COLO829 (cell line): ENCODE measurements at regions not wholly inside any gene's neighbourhood (a gene's known extent, or its start where the extent isn't known, plus 50 kb on each side); places are given as distances from the start of the nearest gene placed in this dataset.
"Not testable (repeated sequence)": the region's sequence is repeated elsewhere in the genome, so short reads cannot be mapped to it uniquely, and the experiment has no call there.

Source experiments
- DNase-seq: peaks from one replicate; pipeline ENCODE4 v3.0.0; 2012; ENCODE audit warnings: low spot score

DNA sequence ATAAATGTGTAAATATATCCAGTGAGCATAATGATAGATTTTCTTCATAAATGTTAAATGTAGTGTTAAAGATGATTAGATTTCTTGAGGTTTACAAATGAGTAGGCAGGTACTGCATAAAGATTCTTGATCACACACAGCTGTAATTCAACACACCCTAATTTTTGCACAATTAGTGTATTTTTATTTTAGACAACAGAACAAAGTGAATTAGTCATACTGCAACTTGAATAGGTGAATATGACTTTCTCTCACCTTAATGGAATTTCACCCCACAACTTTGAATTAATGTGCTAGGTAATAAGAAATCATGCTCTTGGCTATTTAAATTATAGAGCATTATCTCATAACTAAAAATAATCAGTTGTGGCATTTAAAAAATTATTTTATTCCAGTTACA is 795.7 kb upstream of the ACO1 start:
- no peak for DNase-seq

GRCh38 chr9:31590091-31590490 is 794.4 kb upstream of the ACO1 start:
- DNase-seq, result no peak

- not testable (repeated sequence) for DNase-seq
Observed at GRCh38 chr9:31597086-31597485, 787.4 kb upstream of the ACO1 start.

- peak; percentile 37 for DNase-seq
Observed at GRCh38 chr9:31597977-31598376, 786.5 kb upstream of the ACO1 start.

- DNase-seq, result no peak
Observed at GRCh38 chr9:31601666-31602065, 782.8 kb upstream of the ACO1 start.

GRCh38 chr9:31604531-31604930 is 779.9 kb upstream of the ACO1 start:
- no peak for DNase-seq

GRCh38 chr9:31605164-31605563 is 779.3 kb upstream of the ACO1 start:
- no peak for DNase-seq

DNA sequence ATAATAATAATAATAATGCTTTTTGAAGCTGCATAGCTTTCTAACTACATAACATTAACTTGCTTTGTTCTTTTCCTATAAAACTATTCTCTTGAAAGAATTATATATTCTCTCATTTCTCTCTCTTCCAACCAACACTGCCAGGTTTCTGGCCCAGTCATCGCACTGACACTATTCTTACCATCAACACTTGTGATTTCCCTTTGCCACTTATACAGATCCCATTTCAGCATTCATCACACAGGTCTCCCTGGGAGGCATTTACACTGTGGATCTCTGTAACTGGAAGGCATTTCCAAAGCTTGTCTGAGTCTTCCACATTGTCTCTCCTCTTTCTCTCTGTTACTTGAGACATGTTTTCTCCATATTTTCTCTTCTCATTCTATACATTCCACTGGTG is 777.8 kb upstream of the ACO1 start:
- DNase-seq, result no peak

GRCh38 chr9:31608416-31608815 is 776.0 kb upstream of the ACO1 start:
- no peak for DNase-seq

GRCh38 chr9:31608881-31609280 is 775.6 kb upstream of the ACO1 start:
- DNase-seq, result no peak

- DNase-seq, result no peak
Observed at GRCh38 chr9:31612336-31613030, 772.0 kb upstream of the ACO1 start.

DNA sequence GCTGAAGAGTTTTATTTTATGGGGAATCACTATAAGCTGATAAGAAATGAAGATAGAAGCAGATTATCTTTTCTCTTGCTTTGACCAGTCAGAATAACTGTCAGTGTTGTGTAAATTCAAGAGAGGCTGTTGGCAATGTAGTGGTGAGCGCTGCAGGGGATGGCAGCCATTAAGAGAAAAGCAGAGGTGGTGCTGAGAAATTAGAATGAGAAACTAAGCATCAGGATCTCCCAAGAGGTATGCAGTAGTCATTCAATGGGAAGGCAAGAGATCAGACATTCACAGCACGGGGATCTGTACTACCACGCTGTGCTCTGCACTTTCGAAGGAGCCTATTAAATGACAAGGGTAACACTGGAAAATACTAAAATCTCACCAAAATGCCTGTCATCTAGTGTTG is 768.5 kb upstream of the ACO1 start:
- no peak for DNase-seq

GRCh38 chr9:31623511-31623910 is 760.9 kb upstream of the ACO1 start:
- DNase-seq, result no peak

DNA sequence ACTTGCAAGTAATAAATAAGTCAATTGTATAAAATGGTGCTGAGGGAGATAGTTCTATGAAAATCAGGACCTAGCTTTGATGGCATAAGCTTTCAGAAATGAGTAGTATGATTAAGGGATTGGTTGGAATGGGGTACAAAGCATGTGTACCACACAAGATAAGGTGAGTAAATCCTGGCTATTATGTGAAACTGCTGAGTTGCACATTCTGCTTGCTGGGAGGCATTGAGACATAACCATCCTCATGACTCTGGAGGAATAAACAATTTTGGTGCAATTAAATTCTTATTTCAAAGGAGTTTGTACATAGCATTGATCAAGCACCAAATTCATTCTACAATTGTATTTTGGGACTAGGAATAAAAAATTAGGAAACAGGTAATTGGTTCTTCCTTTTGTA is 755.2 kb upstream of the ACO1 start:
- DNase-seq, result no peak

DNA sequence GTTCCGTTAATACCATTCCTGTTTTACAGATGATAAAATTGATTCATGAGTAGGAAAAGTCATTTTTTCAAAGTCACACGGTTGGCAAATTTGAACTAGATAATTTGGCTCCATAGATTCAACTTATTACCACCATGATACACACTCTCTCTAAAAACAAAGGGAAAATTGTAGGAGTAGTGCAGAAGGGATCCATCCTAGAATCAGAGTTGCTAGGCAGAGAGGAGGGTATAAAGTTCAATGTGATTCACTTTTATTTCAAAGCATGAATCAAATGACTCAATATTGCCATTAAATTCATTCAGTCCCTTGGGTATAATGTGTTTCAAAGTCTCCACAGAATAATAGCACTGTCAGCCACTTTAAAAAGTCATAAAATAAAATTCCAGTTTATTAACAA is 747.2 kb upstream of the ACO1 start:
- no peak for DNase-seq

DNA sequence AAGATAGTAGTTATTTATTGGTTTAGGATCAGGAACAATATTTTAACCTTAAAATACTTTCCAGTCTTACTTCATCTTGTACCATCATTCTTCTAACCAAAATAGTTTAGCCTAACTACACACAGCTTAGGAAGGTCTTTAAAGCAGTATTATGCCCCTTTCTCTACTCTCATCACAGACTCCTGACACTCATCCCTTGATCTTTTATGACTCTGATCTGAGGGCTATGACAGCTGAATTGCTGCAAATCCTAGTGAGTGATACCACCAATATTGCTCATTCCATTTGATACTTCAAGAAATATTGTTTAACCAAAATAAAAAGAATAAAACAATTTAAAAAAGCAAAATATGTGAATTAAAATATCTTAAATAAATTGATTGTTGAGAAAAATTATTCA is 746.6 kb upstream of the ACO1 start:
- no peak for DNase-seq

GRCh38 chr9:31639451-31639850 is 745.0 kb upstream of the ACO1 start:
- no peak for DNase-seq

- no peak for DNase-seq
Observed at GRCh38 chr9:31669311-31669710, 715.1 kb upstream of the ACO1 start.

GRCh38 chr9:31671011-31671410 is 713.4 kb upstream of the ACO1 start:
- no peak for DNase-seq

DNA sequence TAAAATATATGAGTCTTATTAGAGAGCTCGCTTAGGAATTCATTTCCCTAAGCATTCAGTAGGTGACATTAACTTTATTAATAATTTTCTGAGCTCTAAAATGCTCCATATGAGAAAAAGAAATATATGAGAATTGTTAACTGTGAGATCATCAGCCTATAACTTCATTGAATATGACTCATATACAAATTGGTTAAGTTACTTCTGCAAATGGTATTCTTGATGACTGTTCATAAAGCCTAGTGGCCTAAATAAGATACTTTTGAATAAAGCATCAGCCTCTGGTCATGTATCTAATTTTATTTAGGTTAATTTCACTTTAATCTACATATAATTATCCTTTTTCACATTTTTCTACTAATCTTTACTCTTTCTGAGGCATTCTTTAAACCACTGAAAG is 710.2 kb upstream of the ACO1 start:
- no peak for DNase-seq

GRCh38 chr9:31677415-31677814 is 707.0 kb upstream of the ACO1 start:
- DNase-seq, result peak; percentile 14

DNA sequence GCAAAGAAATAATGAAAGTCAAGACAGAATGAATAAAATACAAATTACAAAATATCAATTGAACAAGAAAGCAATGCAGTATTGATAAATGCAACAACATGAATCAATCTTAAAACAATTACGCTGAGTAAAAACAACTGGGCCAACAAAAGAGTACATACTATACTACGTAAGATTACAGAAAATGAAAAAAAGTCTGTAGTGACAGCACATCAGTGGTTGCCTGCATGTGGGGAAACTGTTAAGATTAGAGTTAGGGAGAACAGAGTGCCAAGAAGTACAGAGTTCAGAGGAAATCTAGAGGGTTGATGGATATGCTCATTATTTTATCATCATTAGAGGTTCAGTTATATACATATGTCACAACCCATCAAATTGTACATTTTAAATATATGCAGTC is 706.6 kb upstream of the ACO1 start:
- no peak for DNase-seq

DNA sequence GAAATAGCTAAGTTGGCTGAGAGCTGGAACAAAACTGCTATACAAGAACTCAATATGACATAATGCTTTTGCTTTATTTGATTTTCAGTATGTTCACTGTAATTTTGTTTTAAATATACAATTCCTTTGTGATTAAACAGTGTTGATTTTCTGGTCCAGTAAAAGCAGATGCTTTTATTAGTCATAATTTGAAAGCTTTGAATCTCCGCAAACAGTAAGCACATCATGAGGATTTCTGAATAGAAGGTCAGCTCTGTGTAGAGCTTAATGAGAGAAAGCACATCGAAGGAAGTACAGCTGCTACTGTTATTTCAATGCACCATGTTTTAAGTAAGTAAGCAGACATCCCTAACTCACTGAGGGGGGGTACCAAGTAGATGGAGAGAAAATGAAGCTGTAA is 701.3 kb upstream of the ACO1 start:
- peak; percentile 17 for DNase-seq

DNA sequence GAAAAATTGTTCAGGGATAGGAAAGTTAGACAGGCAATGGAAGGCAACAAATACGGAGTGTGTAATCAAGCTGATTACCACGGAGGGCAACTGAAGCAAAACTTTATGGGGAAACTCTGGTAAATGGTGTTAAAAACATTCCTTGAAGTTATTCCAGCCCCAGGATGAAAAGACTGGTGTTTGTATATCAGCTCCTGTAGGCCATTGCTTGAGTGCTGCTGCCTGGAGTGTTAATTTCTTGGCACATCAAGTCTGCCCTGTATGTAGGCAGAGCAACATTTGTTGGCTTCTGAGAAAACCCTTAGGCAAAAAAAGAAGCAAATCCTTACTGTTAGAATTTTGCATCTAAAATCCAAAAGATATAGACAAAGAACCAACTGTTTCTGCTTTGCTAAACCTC is 686.5 kb upstream of the ACO1 start:
- DNase-seq, result peak; percentile 14

DNA sequence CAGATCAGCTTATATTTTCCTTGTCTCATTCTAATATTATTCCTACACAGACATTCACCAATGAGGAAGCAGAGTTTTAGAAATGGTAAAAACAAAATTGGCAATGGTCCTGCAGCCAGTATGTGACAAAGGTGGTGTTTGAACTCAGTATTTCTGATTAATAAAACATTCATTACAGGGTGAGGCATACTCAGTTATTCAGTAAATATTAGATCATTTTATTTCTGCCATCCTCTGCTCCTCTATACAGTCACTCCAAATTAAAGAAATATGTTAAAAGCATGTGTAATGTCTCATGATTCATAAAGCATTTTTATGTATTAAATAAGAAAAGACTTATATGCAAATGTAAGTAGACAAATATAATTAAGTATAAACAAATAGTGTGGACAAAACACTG is 684.6 kb upstream of the ACO1 start:
- DNase-seq, result no peak
